ENCODE measurements at regions not wholly inside any gene's neighbourhood (a gene's known extent, or its start where the extent isn't known, plus 50 kb on each side); places are given as distances from the start of the nearest gene placed in this dataset.

- no peak for DNase-seq (ENCODE audit: low spot score)
Observed at GRCh38 chr9:13990331-13990730, 323.6 kb downstream of the NFIB start.

- DNase-seq (ENCODE audit: low spot score): no peak
Observed at GRCh38 chr9:13988944-13989343, 325.0 kb downstream of the NFIB start.

- no peak for DNase-seq (ENCODE audit: low spot score)
Observed at GRCh38 chr9:13983607-13984006, 330.3 kb downstream of the NFIB start.

- no peak for DNase-seq (ENCODE audit: low spot score)
Observed at GRCh38 chr9:13979941-13980318, 334.0 kb downstream of the NFIB start.

- no peak for DNase-seq (ENCODE audit: low spot score)
Observed at GRCh38 chr9:13975611-13976290, 338.2 kb downstream of the NFIB start.

GRCh38 chr9:13974891-13975290, 339.1 kb downstream of the NFIB start:
- DNase-seq (ENCODE audit: low spot score): no peak

- no peak for DNase-seq (ENCODE audit: low spot score)
Observed at GRCh38 chr9:13971966-13972655, 341.8 kb downstream of the NFIB start.

GRCh38 chr9:13971415-13971814, 342.5 kb downstream of the NFIB start:
- DNase-seq (ENCODE audit: low spot score): no peak

- no peak for DNase-seq (ENCODE audit: low spot score)
Observed at GRCh38 chr9:13970426-13970825, 343.5 kb downstream of the NFIB start.

GRCh38 chr9:13970018-13970417, 343.9 kb downstream of the NFIB start:
- no peak for DNase-seq (ENCODE audit: low spot score)

GRCh38 chr9:13967438-13967837, 346.5 kb downstream of the NFIB start:
- DNase-seq (ENCODE audit: low spot score): no peak

- DNase-seq (ENCODE audit: low spot score): no peak
Observed at GRCh38 chr9:13967011-13967410, 346.9 kb downstream of the NFIB start.

- DNase-seq (ENCODE audit: low spot score): no peak
Observed at GRCh38 chr9:13963005-13963653, 350.8 kb downstream of the NFIB start.

GRCh38 chr9:13962006-13962405, 351.9 kb downstream of the NFIB start:
- no peak for DNase-seq (ENCODE audit: low spot score)

- no peak for DNase-seq (ENCODE audit: low spot score)
Observed at GRCh38 chr9:13960011-13960765, 353.8 kb downstream of the NFIB start.

GRCh38 chr9:13958672-13959071, 355.3 kb downstream of the NFIB start:
- no peak for DNase-seq (ENCODE audit: low spot score)

GRCh38 chr9:13957089-13957488, 356.9 kb downstream of the NFIB start:
- DNase-seq (ENCODE audit: low spot score): no peak

- DNase-seq (ENCODE audit: low spot score): no peak
Observed at GRCh38 chr9:13956107-13956506, 357.8 kb downstream of the NFIB start.

GRCh38 chr9:13952906-13953305, 361.0 kb downstream of the NFIB start:
- no peak for DNase-seq (ENCODE audit: low spot score)

GRCh38 chr9:13948037-13948436, 365.9 kb downstream of the NFIB start:
- no peak for DNase-seq (ENCODE audit: low spot score)

- no peak for DNase-seq (ENCODE audit: low spot score)
Observed at GRCh38 chr9:13943176-13943575, 370.8 kb downstream of the NFIB start.

GRCh38 chr9:13942695-13943094, 371.2 kb downstream of the NFIB start:
- no peak for DNase-seq (ENCODE audit: low spot score)

GRCh38 chr9:13942201-13942600, 371.7 kb downstream of the NFIB start:
- no peak for DNase-seq (ENCODE audit: low spot score)
